ENCODE measurements at regions not wholly inside any gene's neighbourhood (a gene's known extent, or its start where the extent isn't known, plus 50 kb on each side); places are given as distances from the start of the nearest gene placed in this dataset.

DNA sequence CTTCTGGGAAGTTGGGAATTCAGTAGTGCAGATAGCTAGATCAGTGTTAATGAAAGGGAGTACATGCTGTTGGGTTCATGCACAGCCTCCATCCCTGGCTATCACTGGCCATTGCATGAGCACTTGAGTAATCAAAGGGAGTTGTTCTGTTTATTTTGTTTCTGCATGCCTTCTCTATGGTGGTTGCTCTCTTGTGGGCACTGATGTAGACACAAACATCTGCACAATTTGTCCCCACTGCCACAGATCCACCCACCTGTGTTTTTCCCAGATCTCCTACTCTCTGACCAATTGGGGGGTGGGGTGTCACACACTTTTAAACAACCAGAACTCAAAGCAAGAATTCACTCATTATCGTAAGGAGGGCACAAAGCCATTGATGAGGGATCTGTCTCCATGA, 89.7 kb upstream of the DHRS4 start:
- 87% methylated on average over 1 of the region's 1 CpG for WGBS, 2 donors
- H3K4me3 ChIP-seq (ENCODE audit: low read depth, poor library complexity, severe bottlenecking), result no peak overlapping the region
- no peak for TF ChIP-seq CTCF (IDR thresholded peaks at IDR 0.05)
- no peak for TF ChIP-seq POLR2A (IDR thresholded peaks at IDR 0.05)
- no peak for DNase-seq (ENCODE audit: low spot score in 2 of 2)
- intact Hi-C loops (cut with DNase I; ENCODE audit: low total_unique reads), result no loop called here

DNA sequence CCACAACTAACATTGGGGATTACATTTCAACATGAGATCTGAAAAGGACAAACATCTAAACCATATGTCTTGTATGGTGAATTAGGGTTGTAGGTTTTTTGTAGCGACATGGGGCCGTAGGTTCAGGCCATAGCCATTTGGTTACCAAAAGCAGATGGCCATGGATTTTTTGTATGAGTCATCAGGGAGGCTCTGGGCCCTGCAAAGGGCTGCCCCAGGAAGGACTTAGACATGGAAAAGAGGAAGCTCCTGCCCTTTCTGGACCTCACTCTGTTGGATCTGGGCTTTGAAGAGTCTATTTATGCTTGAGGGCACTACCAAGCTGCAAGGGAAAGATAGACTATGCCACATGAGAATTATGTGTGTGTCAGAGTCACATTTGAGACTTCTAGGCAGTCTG, 89.3 kb upstream of the DHRS4 start:
- H3K4me3 ChIP-seq (ENCODE audit: low read depth, poor library complexity, severe bottlenecking), result no peak overlapping the region
- TF ChIP-seq CTCF (IDR thresholded peaks at IDR 0.05), result no peak
- no peak for TF ChIP-seq POLR2A (IDR thresholded peaks at IDR 0.05)
- intact Hi-C loops (cut with DNase I; ENCODE audit: low total_unique reads), result no loop called here
- WGBS, 2 donors, result 72 to 93% methylated on average over 2 of the region's 2 CpGs
- no peak for DNase-seq (ENCODE audit: low spot score in 2 of 2)

- no peak for TF ChIP-seq CTCF (IDR thresholded peaks at IDR 0.05)
- TF ChIP-seq POLR2A (IDR thresholded peaks at IDR 0.05), result no peak
- 36 to 48% methylated on average over 3 of the region's 3 CpGs for WGBS, 2 donors
- H3K4me3 ChIP-seq (ENCODE audit: low read depth, poor library complexity, severe bottlenecking), result no peak overlapping the region
- intact Hi-C loops (cut with DNase I; ENCODE audit: low total_unique reads), result no loop called here
- no peak for DNase-seq (ENCODE audit: low spot score in 2 of 2)
Observed at GRCh38 chr14:23864861-23865260, 88.7 kb upstream of the DHRS4 start.

- no peak for TF ChIP-seq POLR2A (IDR thresholded peaks at IDR 0.05)
- no peak for TF ChIP-seq CTCF (IDR thresholded peaks at IDR 0.05)
- intact Hi-C loops (cut with DNase I; ENCODE audit: low total_unique reads), result no loop called here
- WGBS, 2 donors, result 40 to 42% methylated on average over 2 of the region's 2 CpGs
- H3K4me3 ChIP-seq (ENCODE audit: low read depth, poor library complexity, severe bottlenecking), result no peak overlapping the region
- no peak for DNase-seq (ENCODE audit: low spot score in 2 of 2)
Observed at GRCh38 chr14:23865502-23865901, 88.1 kb upstream of the DHRS4 start.

- TF ChIP-seq CTCF (IDR thresholded peaks at IDR 0.05), result no peak
- TF ChIP-seq POLR2A (IDR thresholded peaks at IDR 0.05), result no peak
- no peak for DNase-seq (ENCODE audit: low spot score in 2 of 2)
- 60 to 72% methylated on average over 6 of the region's 6 CpGs for WGBS, 2 donors
- intact Hi-C loops (cut with DNase I; ENCODE audit: low total_unique reads), result no loop called here
- no peak overlapping the region for H3K4me3 ChIP-seq (ENCODE audit: low read depth, poor library complexity, severe bottlenecking)
Observed at GRCh38 chr14:23866269-23866668, 87.3 kb upstream of the DHRS4 start.

GRCh38 chr14:23869078-23869719, 84.4 kb upstream of the DHRS4 start:
- 87 to 96% methylated on average over 2 of the region's 2 CpGs for WGBS, 2 donors
- no peak for DNase-seq (ENCODE audit: low spot score in 2 of 2)
- no peak for TF ChIP-seq CTCF (IDR thresholded peaks at IDR 0.05)
- no peak for TF ChIP-seq POLR2A (IDR thresholded peaks at IDR 0.05)
- H3K4me3 ChIP-seq (ENCODE audit: low read depth, poor library complexity, severe bottlenecking), result no peak overlapping the region
- intact Hi-C loops (cut with DNase I; ENCODE audit: low total_unique reads), result no loop called here
